SK-N-SH (cell line): ENCODE measurements at regions not wholly inside any gene's neighbourhood (a gene's known extent, or its start where the extent isn't known, plus 50 kb on each side); places are given as distances from the start of the nearest gene placed in this dataset.

ENCODE experiments used
- EZH2phosphoT487 ChIP-seq: fragments of 200-600 bp; sonication (generic); IDR thresholded peaks from 2 replicates; pipeline ENCODE4 v1.6.1; 2017; ENCODE audit warnings: low read depth, mixed run types, mild to moderate bottlenecking, antibody characterized with exemption, moderate library complexity, borderline replicate concordance
- POLR2AphosphoS5 ChIP-seq: IDR thresholded peaks from 2 replicates; pipeline ENCODE4 v1.6.1; 2012; ENCODE audit warnings: low read depth, low read length
- RAD21 ChIP-seq: IDR thresholded peaks from 2 replicates; pipeline ENCODE4 v1.6.1; 2012; ENCODE audit warnings: mild to moderate bottlenecking, low read length
- SMC3 ChIP-seq: IDR thresholded peaks from 2 replicates; pipeline ENCODE4 v1.6.1; 2012; ENCODE audit warnings: low read depth, low read length, improper control_type of control experiment
- TAF1 ChIP-seq: IDR thresholded peaks from 2 replicates; pipeline ENCODE4 v1.6.1; 2012; ENCODE audit warnings: low read depth, mild to moderate bottlenecking, low read length, moderate library complexity, borderline replicate concordance
- TEAD4 ChIP-seq: IDR thresholded peaks from 2 replicates; pipeline ENCODE4 v1.4.0; 2012; ENCODE audit warnings: mild to moderate bottlenecking, borderline replicate concordance; ENCODE audit not compliant: insufficient read depth
- TF ChIP-seq, protein P1 (sequence below): IDR thresholded peaks from 2 replicates; pipeline ENCODE4 v1.4.0; 2012; ENCODE audit warnings: low read depth
- TF ChIP-seq, protein P2 (sequence below): fragments of 200-600 bp; sonication (generic); IDR thresholded peaks from 2 replicates; pipeline ENCODE4 v1.6.1; 2017; ENCODE audit warnings: antibody characterized with exemption, mild to moderate bottlenecking, moderate library complexity
- TF ChIP-seq, protein P3 (sequence below): IDR thresholded peaks from 2 replicates; pipeline ENCODE4 v1.4.0; 2012; ENCODE audit warnings: low read depth, borderline replicate concordance

DNA sequence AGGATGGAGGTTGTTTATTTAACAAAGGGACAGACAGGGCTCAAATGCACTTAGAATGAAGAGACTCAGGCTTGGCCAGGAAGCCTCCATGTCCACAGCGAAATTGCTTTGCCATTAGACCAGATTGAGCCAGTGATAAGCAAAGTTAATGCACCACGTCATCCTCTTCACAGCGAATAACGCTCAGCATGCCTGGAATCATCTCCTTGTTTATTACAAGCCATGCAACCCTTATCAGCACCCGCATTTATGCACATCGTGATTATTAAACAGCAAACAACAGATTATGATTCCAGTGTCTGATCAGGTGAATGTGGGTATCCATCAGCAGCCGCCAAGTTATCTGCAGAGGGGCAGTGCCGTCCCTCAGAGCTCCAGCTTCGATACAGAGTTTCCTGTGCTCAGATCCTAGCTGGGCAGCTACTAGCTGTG, 175.0 kb upstream of the TMEM132C start:
- no peak for TF ChIP-seq SMC3
- TF ChIP-seq, protein P1, sequence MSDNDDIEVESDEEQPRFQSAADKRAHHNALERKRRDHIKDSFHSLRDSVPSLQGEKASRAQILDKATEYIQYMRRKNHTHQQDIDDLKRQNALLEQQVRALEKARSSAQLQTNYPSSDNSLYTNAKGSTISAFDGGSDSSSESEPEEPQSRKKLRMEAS = no peak
- no peak for TF ChIP-seq EZH2phosphoT487
- TF ChIP-seq TAF1 = no peak
- TF ChIP-seq, protein P2, sequence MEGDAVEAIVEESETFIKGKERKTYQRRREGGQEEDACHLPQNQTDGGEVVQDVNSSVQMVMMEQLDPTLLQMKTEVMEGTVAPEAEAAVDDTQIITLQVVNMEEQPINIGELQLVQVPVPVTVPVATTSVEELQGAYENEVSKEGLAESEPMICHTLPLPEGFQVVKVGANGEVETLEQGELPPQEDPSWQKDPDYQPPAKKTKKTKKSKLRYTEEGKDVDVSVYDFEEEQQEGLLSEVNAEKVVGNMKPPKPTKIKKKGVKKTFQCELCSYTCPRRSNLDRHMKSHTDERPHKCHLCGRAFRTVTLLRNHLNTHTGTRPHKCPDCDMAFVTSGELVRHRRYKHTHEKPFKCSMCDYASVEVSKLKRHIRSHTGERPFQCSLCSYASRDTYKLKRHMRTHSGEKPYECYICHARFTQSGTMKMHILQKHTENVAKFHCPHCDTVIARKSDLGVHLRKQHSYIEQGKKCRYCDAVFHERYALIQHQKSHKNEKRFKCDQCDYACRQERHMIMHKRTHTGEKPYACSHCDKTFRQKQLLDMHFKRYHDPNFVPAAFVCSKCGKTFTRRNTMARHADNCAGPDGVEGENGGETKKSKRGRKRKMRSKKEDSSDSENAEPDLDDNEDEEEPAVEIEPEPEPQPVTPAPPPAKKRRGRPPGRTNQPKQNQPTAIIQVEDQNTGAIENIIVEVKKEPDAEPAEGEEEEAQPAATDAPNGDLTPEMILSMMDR = no peak
- TF ChIP-seq RAD21 = no peak
- TF ChIP-seq, protein P3, sequence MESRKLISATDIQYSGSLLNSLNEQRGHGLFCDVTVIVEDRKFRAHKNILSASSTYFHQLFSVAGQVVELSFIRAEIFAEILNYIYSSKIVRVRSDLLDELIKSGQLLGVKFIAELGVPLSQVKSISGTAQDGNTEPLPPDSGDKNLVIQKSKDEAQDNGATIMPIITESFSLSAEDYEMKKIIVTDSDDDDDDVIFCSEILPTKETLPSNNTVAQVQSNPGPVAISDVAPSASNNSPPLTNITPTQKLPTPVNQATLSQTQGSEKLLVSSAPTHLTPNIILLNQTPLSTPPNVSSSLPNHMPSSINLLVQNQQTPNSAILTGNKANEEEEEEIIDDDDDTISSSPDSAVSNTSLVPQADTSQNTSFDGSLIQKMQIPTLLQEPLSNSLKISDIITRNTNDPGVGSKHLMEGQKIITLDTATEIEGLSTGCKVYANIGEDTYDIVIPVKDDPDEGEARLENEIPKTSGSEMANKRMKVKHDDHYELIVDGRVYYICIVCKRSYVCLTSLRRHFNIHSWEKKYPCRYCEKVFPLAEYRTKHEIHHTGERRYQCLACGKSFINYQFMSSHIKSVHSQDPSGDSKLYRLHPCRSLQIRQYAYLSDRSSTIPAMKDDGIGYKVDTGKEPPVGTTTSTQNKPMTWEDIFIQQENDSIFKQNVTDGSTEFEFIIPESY = no peak
- TF ChIP-seq TEAD4 = no peak
- TF ChIP-seq POLR2AphosphoS5 = no peak
